ENCODE measurements at regions not wholly inside any gene's neighbourhood (a gene's known extent, or its start where the extent isn't known, plus 50 kb on each side); places are given as distances from the start of the nearest gene placed in this dataset.

DNA sequence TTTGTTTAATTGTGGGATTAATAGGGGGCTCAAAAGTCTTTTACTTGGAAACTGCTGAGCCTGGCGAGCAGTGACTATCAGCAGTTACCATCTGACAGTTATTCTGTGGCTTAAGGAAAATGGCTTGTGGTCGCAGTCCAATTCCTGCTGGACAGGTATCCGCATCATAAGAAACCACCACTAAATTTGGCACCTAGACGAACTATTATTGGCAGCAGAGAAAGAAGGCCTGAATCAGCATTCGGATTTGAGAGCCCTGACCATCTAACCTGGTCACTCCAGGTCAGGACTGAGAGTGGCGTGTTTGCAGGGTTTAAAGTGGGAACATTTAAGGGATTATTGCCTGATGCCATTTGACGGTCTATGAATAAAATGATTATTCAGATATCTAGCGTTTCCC, 146.4 kb downstream of the RPS12 start (continued):
- TF ChIP-seq RAD21 (IDR thresholded peaks at IDR 0.05 in 1 of 2, conservative IDR thresholded peaks at IDR 0.05 in 1 of 2; ENCODE audit: low read depth in 2 of 2, low read length in 2 of 2) (no peak), POLR2AphosphoS5 (IDR thresholded peaks at IDR 0.05; ENCODE audit: low read depth, low read length) (no peak)

All from H1 (cell line).